Upper lobe of left lung (tissue), 6 donors: ENCODE measurements at regions not wholly inside any gene's neighbourhood (a gene's known extent, or its start where the extent isn't known, plus 50 kb on each side); places are given as distances from the start of the nearest gene placed in this dataset.
"Not testable (repeated sequence)": the region's sequence is repeated elsewhere in the genome, so short reads cannot be mapped to it uniquely, and the experiment has no call there.

Experiments used
- ATAC-seq, 2 donors: fragments of 200-7000 bp; cut with Tn5 transposase; one replicate each; pipeline ENCODE4 v1.9.1; 2022; ENCODE audit warnings: mild to moderate bottlenecking in 2 of 2, moderate library complexity in 2 of 2; ENCODE audit not compliant: low FRiP score in 2 of 2
- DNase-seq, 2 donors: peaks; one replicate each; pipeline ENCODE4 v3.0.0-alpha.2; 2019 to 2020
- H3K27ac ChIP-seq, 4 donors: fragments of 200-600 bp; sonication (generic); one replicate each; pipeline ENCODE4 v1.5.1; 2016 to 2019
- H3K27me3 ChIP-seq, 4 donors: fragments of 200-600 bp; sonication (generic); one replicate each; pipeline ENCODE4 v1.5.1; 2017 to 2019
- H3K36me3 ChIP-seq, 4 donors: fragments of 200-600 bp; sonication (generic); one replicate each; pipeline ENCODE4 v1.5.1; 2016 to 2019
- H3K4me1 ChIP-seq, 4 donors: fragments of 200-600 bp; sonication (generic); one replicate each; pipeline ENCODE4 v1.5.1; 2018 to 2019
- H3K4me3 ChIP-seq, 4 donors: fragments of 200-600 bp; sonication (generic); one replicate each; pipeline ENCODE4 v1.5.1; 2017 to 2019; ENCODE audit warnings: mild to moderate bottlenecking in 2 of 4, moderate library complexity in 1 of 4
- H3K9me3 ChIP-seq, 4 donors: fragments of 200-600 bp; sonication (generic); one replicate each; pipeline ENCODE4 v1.5.1; 2018 to 2019
- EP300 ChIP-seq, 4 donors: sonication (generic); formaldehyde crosslinking; IDR thresholded peaks; one replicate each; pipeline ENCODE4 v1.5.1; 2017; ENCODE audit warnings: antibody characterized with exemption in 4 of 4, control low read depth in 2 of 4
- POLR2A ChIP-seq, 4 donors: fragments of 450-650 bp; IDR thresholded peaks; one replicate each; pipeline ENCODE4 v1.5.1; 2016 to 2017; ENCODE audit warnings: antibody characterized with exemption in 4 of 4, mild to moderate bottlenecking in 2 of 4
- POLR2AphosphoS5 ChIP-seq, 2 donors: sonication (generic); formaldehyde crosslinking; IDR thresholded peaks; one replicate each; pipeline ENCODE4 v1.5.1; 2017; ENCODE audit warnings: antibody characterized with exemption in 2 of 2
- WGBS, 2 donors: methylation state at CpG; one replicate each; pipeline ENCODE4 v1.1.5; 2017 to 2018; 5-methylcytosine and 5-hydroxymethylcytosine counted together
- TF ChIP-seq, protein P1 (sequence below), 6 experiments: fragments of 450-650 bp in 4 of 6; fragments of 200-600 bp in 2 of 6; sonication (generic) in 2 of 6; IDR thresholded peaks; one replicate each; pipeline ENCODE4 v1.5.1; 2016 to 2019; ENCODE audit warnings: antibody characterized with exemption in 6 of 6
- donor health status: DM: no; HTN: no; CAD: no; lungs with moderate emphysema.
- donor health status: DM: no; HTN: yes; CAD: no; lungs with severe emphysema.

DNA sequence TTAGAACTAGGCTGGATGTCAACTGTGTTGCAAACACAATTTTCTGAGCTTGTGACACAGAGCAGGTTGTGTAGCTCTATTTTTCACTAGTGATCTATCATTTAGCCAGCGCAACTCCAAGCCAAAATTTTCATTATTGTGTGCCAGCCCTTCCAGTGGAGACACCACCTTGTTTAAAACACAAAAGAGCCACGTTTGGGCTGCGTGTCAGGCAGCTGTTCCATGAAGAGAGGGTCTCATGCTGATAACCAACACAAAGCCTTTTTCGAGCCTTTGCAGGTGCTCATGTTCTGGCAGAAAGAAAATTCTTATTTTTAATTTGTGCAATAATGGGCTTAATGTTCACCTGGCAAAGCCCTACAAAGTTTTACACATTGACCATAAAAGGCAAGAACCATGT is 237.6 kb upstream of the RGMB start:
- ATAC-seq (no peak), DNase-seq (no peak)
- no peak overlapping the region for H3K27ac ChIP-seq
- no peaks in the 10 kb centered on the region for H3K36me3 ChIP-seq
- no peak overlapping the region for H3K4me3 ChIP-seq
- H3K9me3 ChIP-seq = peaks cover 0 to 3% (median under 1%) of the 10 kb centered on the region in 4 donors
- TF ChIP-seq POLR2A (IDR thresholded peaks at IDR 0.05) (no peak), POLR2AphosphoS5 (IDR thresholded peaks at IDR 0.05) (no peak)
- TF ChIP-seq, protein P1, sequence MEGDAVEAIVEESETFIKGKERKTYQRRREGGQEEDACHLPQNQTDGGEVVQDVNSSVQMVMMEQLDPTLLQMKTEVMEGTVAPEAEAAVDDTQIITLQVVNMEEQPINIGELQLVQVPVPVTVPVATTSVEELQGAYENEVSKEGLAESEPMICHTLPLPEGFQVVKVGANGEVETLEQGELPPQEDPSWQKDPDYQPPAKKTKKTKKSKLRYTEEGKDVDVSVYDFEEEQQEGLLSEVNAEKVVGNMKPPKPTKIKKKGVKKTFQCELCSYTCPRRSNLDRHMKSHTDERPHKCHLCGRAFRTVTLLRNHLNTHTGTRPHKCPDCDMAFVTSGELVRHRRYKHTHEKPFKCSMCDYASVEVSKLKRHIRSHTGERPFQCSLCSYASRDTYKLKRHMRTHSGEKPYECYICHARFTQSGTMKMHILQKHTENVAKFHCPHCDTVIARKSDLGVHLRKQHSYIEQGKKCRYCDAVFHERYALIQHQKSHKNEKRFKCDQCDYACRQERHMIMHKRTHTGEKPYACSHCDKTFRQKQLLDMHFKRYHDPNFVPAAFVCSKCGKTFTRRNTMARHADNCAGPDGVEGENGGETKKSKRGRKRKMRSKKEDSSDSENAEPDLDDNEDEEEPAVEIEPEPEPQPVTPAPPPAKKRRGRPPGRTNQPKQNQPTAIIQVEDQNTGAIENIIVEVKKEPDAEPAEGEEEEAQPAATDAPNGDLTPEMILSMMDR (IDR thresholded peaks at IDR 0.05) = no peak
- H3K4me1 ChIP-seq = no peaks in the 10 kb centered on the region
- H3K27me3 ChIP-seq = no peaks in the 10 kb centered on the region
- 62 to 78% methylated on average over 4 of the region's 4 CpGs for WGBS, 2 donors

- TF ChIP-seq, protein P1 (IDR thresholded peaks at IDR 0.05) = no peak
- no peak for TF ChIP-seq POLR2A (IDR thresholded peaks at IDR 0.05)
- no peak for TF ChIP-seq EP300 (IDR thresholded peaks at IDR 0.05)
- no peak for TF ChIP-seq POLR2AphosphoS5 (IDR thresholded peaks at IDR 0.05)
- H3K27me3 ChIP-seq = no peaks in the 10 kb centered on the region
- peaks cover 0 to 13% (median 12%) of the 10 kb centered on the region in 4 donors for H3K9me3 ChIP-seq
- no peaks in the 10 kb centered on the region for H3K4me1 ChIP-seq
- no peak overlapping the region for H3K27ac ChIP-seq
- no peak overlapping the region for H3K4me3 ChIP-seq
- ATAC-seq (no peak), DNase-seq (no peak)
- H3K36me3 ChIP-seq = no peaks in the 10 kb centered on the region
- 22 to 57% methylated on average over 1 of the region's 1 CpG for WGBS, 2 donors
Observed at GRCh38 chr5:98540056-98540455, 233.4 kb upstream of the RGMB start.

DNA sequence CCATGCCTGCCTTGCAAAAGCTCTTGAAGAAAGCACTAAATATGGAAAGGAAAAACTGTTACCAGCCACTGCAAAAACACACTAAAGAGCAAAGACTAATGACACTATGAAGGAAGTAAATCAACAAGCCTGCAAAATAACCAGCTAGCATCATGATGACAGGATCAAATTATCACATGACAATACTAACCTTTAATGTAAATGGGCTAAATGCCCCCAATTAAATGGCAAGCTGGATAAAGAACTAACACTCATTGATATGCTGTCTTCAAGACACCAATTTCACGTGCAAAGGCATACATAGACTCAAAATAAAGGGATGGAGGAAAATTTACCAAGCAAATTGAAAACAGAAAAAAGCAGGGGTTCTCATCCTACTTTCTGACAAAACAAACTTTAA is 231.8 kb upstream of the RGMB start:
- Histone ChIP-seq H3K36me3 (no peaks in the 10 kb centered on the region), H3K4me1 (no peaks in the 10 kb centered on the region), H3K9me3 (peaks cover 0 to 13% (median 12%) of the 10 kb centered on the region in 4 donors), H3K27ac (no peak overlapping the region), H3K27me3 (no peaks in the 10 kb centered on the region), H3K4me3 (no peak overlapping the region)
- DNase-seq = no peak
- ATAC-seq = no peak
- TF ChIP-seq, protein P1 (IDR thresholded peaks at IDR 0.05) = no peak
- TF ChIP-seq POLR2AphosphoS5 (IDR thresholded peaks at IDR 0.05) = no peak
- no peak for TF ChIP-seq POLR2A (IDR thresholded peaks at IDR 0.05)
- WGBS, 2 donors = 0 to 33% methylated on average over 1 of the region's 1 CpG

GRCh38 chr5:98543490-98543889 is 230.0 kb upstream of the RGMB start:
- DNase-seq (no peak), ATAC-seq (no peak)
- no peak for TF ChIP-seq POLR2AphosphoS5 (IDR thresholded peaks at IDR 0.05)
- TF ChIP-seq, protein P1 (IDR thresholded peaks at IDR 0.05) = no peak
- TF ChIP-seq POLR2A (IDR thresholded peaks at IDR 0.05) = no peak
- TF ChIP-seq EP300 (IDR thresholded peaks at IDR 0.05) = no peak
- 76 to 77% methylated on average over 4 of the region's 4 CpGs for WGBS, 2 donors
- peaks cover 0 to 13% (median 12%) of the 10 kb centered on the region in 4 donors for H3K9me3 ChIP-seq
- no peaks in the 10 kb centered on the region for H3K27me3 ChIP-seq
- no peaks in the 10 kb centered on the region for H3K4me1 ChIP-seq
- H3K27ac ChIP-seq = no peak overlapping the region
- no peak overlapping the region for H3K4me3 ChIP-seq
- H3K36me3 ChIP-seq = no peaks in the 10 kb centered on the region

DNA sequence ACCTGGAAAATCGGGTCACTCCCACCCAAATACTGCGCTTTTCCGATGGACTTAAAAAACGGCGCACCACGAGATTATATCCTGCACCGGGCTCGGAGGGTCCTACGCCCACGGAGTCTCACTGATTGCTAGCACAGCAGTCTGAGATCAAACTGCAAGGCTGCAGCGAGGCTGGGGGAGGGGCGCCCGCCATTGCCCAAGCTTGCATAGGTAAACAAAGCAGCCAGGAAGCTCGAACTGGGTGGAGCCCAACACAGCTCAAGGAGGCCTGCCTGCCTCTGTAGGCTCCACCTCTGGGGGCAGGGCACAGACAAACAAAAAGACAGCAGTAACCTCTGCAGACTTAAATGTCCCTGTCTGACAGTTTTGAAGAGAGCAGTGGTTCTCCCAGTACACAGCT is 226.5 kb upstream of the RGMB start:
- H3K9me3 ChIP-seq, DNase-seq, H3K4me3 ChIP-seq, H3K27ac ChIP-seq, H3K36me3 ChIP-seq, H3K4me1 ChIP-seq, ATAC-seq, H3K27me3 ChIP-seq: not testable (repeated sequence)
- WGBS, 2 donors = 65% methylated on average over 13 of the region's 14 CpGs; no CpG with 5 or more reads in 1 of the 2 donors
